Activated T-helper 1 cell treated with anti-CD3 and anti-CD28 coated beads, Interleukin-12 subunit alpha, Interleukin-12 subunit beta, Interleukin-2, Interleukin-4 antibody, amounts not matched to agents 30 ng/mL and 10 ng/mL and 1 ng/mL, durations not matched to agents 14 hours and 24 hours and 36 hours (primary cell): ENCODE measurements at regions not wholly inside any gene's neighbourhood (a gene's known extent, or its start where the extent isn't known, plus 50 kb on each side); places are given as distances from the start of the nearest gene placed in this dataset.
"Not testable (repeated sequence)": the region's sequence is repeated elsewhere in the genome, so short reads cannot be mapped to it uniquely, and the experiment has no call there.

Experiments
- DNase-seq: peaks from one replicate; pipeline ENCODE4 v3.0.0; 2021; ENCODE audit warnings: low spot score
- H3K27ac Mint-ChIP-seq: one replicate; pipeline ENCODE4 v1.8.0; 2021; ENCODE audit warnings: mild to moderate bottlenecking, mixed read lengths
- H3K27me3 Mint-ChIP-seq: one replicate; pipeline ENCODE4 v1.8.0; 2022; ENCODE audit warnings: mild to moderate bottlenecking, moderate library complexity, mixed read lengths; ENCODE audit not compliant: insufficient read depth
- H3K36me3 Mint-ChIP-seq: one replicate; pipeline ENCODE4 v1.8.0; 2021; ENCODE audit warnings: low read depth, mixed read lengths
- H3K4me1 Mint-ChIP-seq: one replicate; pipeline ENCODE4 v1.8.0; 2021; ENCODE audit warnings: low read depth, mixed read lengths
- H3K4me3 Mint-ChIP-seq: one replicate; pipeline ENCODE4 v1.8.0; 2021; ENCODE audit warnings: mild to moderate bottlenecking, moderate library complexity, mixed read lengths
- H3K9me3 Mint-ChIP-seq: one replicate; pipeline ENCODE4 v1.8.0; 2021; ENCODE audit warnings: mixed read lengths
- intact Hi-C: fragments of 100-400 bp; cut with micrococcal nuclease; formaldehyde crosslinking; loops from one replicate; pipeline ENCODE4 v1.15.1; 2024

GRCh38 chr18:4578449-4578848 lies 123.3 kb upstream of the DLGAP1 start:
- Mint-ChIP-seq H3K36me3 (no peaks in the 10 kb centered on the region), H3K27ac (no peak overlapping the region), H3K4me1 (no peaks in the 10 kb centered on the region), H3K4me3 (no peak overlapping the region), H3K9me3 (peaks cover 64% of the 10 kb centered on the region), H3K27me3 (no peaks in the 10 kb centered on the region)
- no peak for DNase-seq
- intact Hi-C loops = no loop called here

GRCh38 chr18:4573735-4574134 lies 118.6 kb upstream of the DLGAP1 start:
- no peaks in the 10 kb centered on the region for H3K36me3 Mint-ChIP-seq
- H3K27ac Mint-ChIP-seq = no peak overlapping the region
- no peak for DNase-seq
- intact Hi-C loops = no loop called here
- no peak overlapping the region for H3K4me3 Mint-ChIP-seq
- peaks cover 55% of the 10 kb centered on the region for H3K9me3 Mint-ChIP-seq
- no peaks in the 10 kb centered on the region for H3K27me3 Mint-ChIP-seq
- H3K4me1 Mint-ChIP-seq = no peaks in the 10 kb centered on the region

DNA sequence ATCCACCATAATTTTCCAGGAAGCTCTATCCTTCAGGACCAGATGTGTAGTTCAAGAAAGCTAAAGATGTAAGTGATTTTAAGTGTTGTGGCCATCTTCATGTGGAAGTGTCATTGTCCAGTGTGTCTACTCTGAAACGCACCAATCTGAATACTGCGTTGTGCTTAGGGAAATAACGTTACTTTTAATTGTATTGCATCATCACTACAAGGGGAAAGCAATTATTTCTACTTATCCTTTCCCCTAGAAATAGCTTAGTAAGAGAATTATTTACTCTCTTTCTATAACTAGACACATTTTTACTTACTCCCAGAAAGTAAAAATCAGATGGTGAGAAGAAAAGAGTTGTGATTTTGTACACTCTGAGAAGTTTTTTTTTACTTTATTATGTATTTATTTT lies 102.4 kb upstream of the DLGAP1 start:
- Mint-ChIP-seq H3K27me3 (no peaks in the 10 kb centered on the region), H3K4me1 (no peaks in the 10 kb centered on the region), H3K9me3 (peaks cover 28% of the 10 kb centered on the region), H3K36me3 (no peaks in the 10 kb centered on the region), H3K27ac (no peak overlapping the region), H3K4me3 (no peak overlapping the region)
- no peak for DNase-seq
- intact Hi-C loops = no loop called here

DNA sequence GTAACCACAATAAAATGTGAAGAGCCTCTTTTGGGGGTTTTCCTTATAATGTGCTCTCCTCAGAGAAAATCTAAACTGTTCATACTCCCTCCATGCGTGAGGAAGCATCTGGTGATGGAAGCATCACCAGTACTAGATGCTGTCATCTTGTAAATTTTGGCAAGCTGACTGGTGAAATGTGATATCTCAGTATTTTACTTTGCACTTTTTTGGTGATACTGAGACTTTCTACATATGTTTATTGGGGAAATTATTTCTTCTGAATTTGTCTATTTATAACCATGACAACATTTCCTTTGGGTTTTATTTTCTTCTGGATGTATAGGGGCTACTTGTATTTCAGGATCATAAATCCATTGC lies 95.9 kb upstream of the DLGAP1 start:
- intact Hi-C loops = no loop called here
- H3K27me3 Mint-ChIP-seq = no peaks in the 10 kb centered on the region
- no peaks in the 10 kb centered on the region for H3K36me3 Mint-ChIP-seq
- H3K4me3 Mint-ChIP-seq = no peak overlapping the region
- H3K4me1 Mint-ChIP-seq = no peaks in the 10 kb centered on the region
- H3K9me3 Mint-ChIP-seq = peaks cover 9% of the 10 kb centered on the region
- no peak for DNase-seq
- no peak overlapping the region for H3K27ac Mint-ChIP-seq

- intact Hi-C loops = no loop called here
- no peaks in the 10 kb centered on the region for H3K4me1 Mint-ChIP-seq
- no peak overlapping the region for H3K4me3 Mint-ChIP-seq
- H3K9me3 Mint-ChIP-seq = peaks cover 9% of the 10 kb centered on the region
- no peaks in the 10 kb centered on the region for H3K27me3 Mint-ChIP-seq
- DNase-seq = no peak
- H3K36me3 Mint-ChIP-seq = no peaks in the 10 kb centered on the region
- H3K27ac Mint-ChIP-seq = no peak overlapping the region
These were observed 94.2 kb upstream of the DLGAP1 start for GRCh38 chr18:4549164-4549872.

- H3K9me3 Mint-ChIP-seq = peaks cover 5% of the 10 kb centered on the region
- no peak overlapping the region for H3K27ac Mint-ChIP-seq
- no peaks in the 10 kb centered on the region for H3K36me3 Mint-ChIP-seq
- no peak overlapping the region for H3K4me3 Mint-ChIP-seq
- no peak for DNase-seq
- no peaks in the 10 kb centered on the region for H3K4me1 Mint-ChIP-seq
- H3K27me3 Mint-ChIP-seq = no peaks in the 10 kb centered on the region
- intact Hi-C loops = no loop called here
These were observed 92.0 kb upstream of the DLGAP1 start for GRCh38 chr18:4547126-4547525.

- no peaks in the 10 kb centered on the region for H3K4me1 Mint-ChIP-seq
- no peak for DNase-seq
- intact Hi-C loops = no loop called here
- H3K9me3 Mint-ChIP-seq = peaks cover 6% of the 10 kb centered on the region
- no peak overlapping the region for H3K4me3 Mint-ChIP-seq
- H3K27me3 Mint-ChIP-seq = no peaks in the 10 kb centered on the region
- no peak overlapping the region for H3K27ac Mint-ChIP-seq
- H3K36me3 Mint-ChIP-seq = no peaks in the 10 kb centered on the region
These were observed 89.0 kb upstream of the DLGAP1 start for GRCh38 chr18:4544142-4544541.

DNA sequence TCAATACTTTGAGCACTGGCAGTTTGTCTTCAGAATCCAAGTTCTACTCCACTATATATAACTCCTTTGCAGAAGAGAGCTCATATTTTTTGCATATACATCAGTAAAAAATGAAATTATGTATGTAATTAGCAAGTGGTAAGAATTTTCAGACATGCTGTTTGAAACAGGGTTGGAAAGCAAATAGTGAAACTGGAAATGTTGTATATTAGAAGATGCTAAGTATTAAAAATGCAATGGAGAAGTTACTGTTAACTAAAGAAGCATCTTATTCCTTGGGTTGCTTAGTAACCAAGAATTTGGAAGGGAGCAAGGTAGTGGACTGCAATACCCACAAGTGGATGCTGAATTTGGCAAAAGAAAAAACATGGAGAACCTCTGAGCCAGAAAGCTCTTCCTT lies 88.6 kb upstream of the DLGAP1 start:
- intact Hi-C loops = no loop called here
- Mint-ChIP-seq H3K36me3 (no peaks in the 10 kb centered on the region), H3K27me3 (no peaks in the 10 kb centered on the region), H3K9me3 (peaks cover 10% of the 10 kb centered on the region), H3K4me3 (no peak overlapping the region), H3K27ac (no peak overlapping the region), H3K4me1 (no peaks in the 10 kb centered on the region)
- no peak for DNase-seq

DNA sequence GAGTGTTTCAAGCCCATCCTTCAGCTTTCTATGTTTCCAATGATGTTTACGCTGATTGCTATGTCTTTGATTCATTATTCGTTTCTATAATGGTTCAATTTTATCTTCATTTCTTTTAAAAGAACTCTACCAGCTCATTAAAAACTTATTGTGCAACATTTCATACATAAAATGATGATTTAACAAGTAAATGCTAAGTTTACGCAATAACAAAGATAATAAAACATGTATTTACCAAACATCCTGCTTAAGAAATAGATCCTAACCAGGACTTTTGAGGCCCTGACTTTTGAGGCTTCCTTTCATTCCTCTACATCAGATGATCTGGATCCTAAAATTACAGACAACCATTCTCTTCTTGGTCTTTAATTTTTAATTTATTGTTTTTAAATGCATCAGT lies 86.5 kb upstream of the DLGAP1 start:
- intact Hi-C loops = no loop called here

GRCh38 chr18:4536447-4536846 lies 81.3 kb upstream of the DLGAP1 start:
- intact Hi-C loops = no loop called here
- H3K9me3 Mint-ChIP-seq = peaks cover 28% of the 10 kb centered on the region
- H3K27me3 Mint-ChIP-seq = no peaks in the 10 kb centered on the region
- no peaks in the 10 kb centered on the region for H3K4me1 Mint-ChIP-seq
- no peak overlapping the region for H3K4me3 Mint-ChIP-seq
- DNase-seq = no peak
- no peaks in the 10 kb centered on the region for H3K36me3 Mint-ChIP-seq
- H3K27ac Mint-ChIP-seq = no peak overlapping the region

More for the DNA sequence above, 86.5 kb upstream of the DLGAP1 start:
- Mint-ChIP-seq H3K4me3 (no peak overlapping the region), H3K9me3 (peaks cover 24% of the 10 kb centered on the region), H3K4me1 (no peaks in the 10 kb centered on the region), H3K36me3 (no peaks in the 10 kb centered on the region), H3K27ac (no peak overlapping the region), H3K27me3 (no peaks in the 10 kb centered on the region)
- DNase-seq = no peak

DNA sequence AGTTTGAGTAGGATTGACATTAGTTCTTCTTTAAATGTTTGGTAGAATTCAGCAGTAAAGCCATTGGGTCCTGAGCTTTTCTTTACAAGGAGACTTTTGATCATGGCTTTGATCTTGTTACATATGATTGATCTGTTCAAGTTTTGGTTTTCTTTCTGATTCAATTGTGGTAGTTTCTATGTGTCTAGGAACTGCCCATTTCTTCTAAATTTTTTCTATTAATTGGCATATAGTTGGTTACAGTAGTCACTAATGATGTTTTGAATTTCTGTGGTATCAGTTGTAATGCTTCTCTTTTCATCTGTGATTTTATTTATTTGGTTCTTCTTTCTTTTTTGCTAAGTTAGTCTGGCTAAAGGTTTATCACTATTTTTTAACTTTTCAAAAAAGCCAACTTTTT lies 73.3 kb upstream of the DLGAP1 start:
- no peak for DNase-seq
- no peaks in the 10 kb centered on the region for H3K4me1 Mint-ChIP-seq
- H3K9me3 Mint-ChIP-seq = peaks cover 28% of the 10 kb centered on the region
- intact Hi-C loops = no loop called here
- H3K27ac Mint-ChIP-seq = no peak overlapping the region
- no peak overlapping the region for H3K4me3 Mint-ChIP-seq
- no peaks in the 10 kb centered on the region for H3K27me3 Mint-ChIP-seq
- no peaks in the 10 kb centered on the region for H3K36me3 Mint-ChIP-seq

- H3K36me3 Mint-ChIP-seq, H3K27me3 Mint-ChIP-seq, H3K4me1 Mint-ChIP-seq, intact Hi-C loops, H3K27ac Mint-ChIP-seq, DNase-seq, H3K4me3 Mint-ChIP-seq: not testable (repeated sequence)
- H3K9me3 Mint-ChIP-seq = peaks cover 25% of the 10 kb centered on the region
These were observed 72.7 kb upstream of the DLGAP1 start for GRCh38 chr18:4527826-4528225.

GRCh38 chr18:4524096-4524495 lies 69.0 kb upstream of the DLGAP1 start:
- H3K4me1 Mint-ChIP-seq = no peaks in the 10 kb centered on the region
- no peaks in the 10 kb centered on the region for H3K36me3 Mint-ChIP-seq

DNA sequence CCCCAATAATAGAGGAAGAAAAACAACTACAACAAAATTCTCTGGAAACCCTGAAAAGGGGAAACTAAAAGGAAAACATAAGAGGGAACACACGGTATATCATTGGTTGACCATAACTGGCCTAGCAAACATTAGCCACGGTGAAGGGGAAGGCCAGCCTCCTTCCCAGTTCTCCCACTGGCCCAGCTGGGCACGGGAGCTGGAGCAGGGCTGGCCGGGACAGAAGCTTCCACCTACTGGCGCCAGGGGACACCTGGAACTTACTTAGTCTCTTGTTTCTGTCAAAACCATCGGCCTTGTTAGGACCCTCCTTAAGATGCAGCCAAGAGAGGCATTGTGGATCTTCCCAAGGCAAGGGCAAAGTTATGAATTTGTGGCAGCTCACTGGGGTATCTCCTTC lies 56.1 kb upstream of the DLGAP1 start:
- no peak overlapping the region for H3K4me3 Mint-ChIP-seq
- H3K36me3 Mint-ChIP-seq = no peaks in the 10 kb centered on the region

More at GRCh38 chr18:4524096-4524495, 69.0 kb upstream of the DLGAP1 start:
- Mint-ChIP-seq H3K4me3 (no peak overlapping the region), H3K27ac (no peak overlapping the region), H3K27me3 (no peaks in the 10 kb centered on the region), H3K9me3 (peaks cover 22% of the 10 kb centered on the region)
- intact Hi-C loops = no loop called here
- DNase-seq = no peak

More for the DNA sequence above, 56.1 kb upstream of the DLGAP1 start:
- Mint-ChIP-seq H3K27me3 (no peaks in the 10 kb centered on the region), H3K9me3 (peaks cover 6% of the 10 kb centered on the region), H3K27ac (no peak overlapping the region), H3K4me1 (no peaks in the 10 kb centered on the region)
- intact Hi-C loops = no loop called here
- no peak for DNase-seq
